Fibroblast of skin of left quadriceps (primary cell): ENCODE measurements at regions not wholly inside any gene's neighbourhood (a gene's known extent, or its start where the extent isn't known, plus 50 kb on each side); places are given as distances from the start of the nearest gene placed in this dataset.
"Not testable (repeated sequence)": the region's sequence is repeated elsewhere in the genome, so short reads cannot be mapped to it uniquely, and the experiment has no call there.

Source experiments
- DNase-seq, 2 experiments: peaks; one replicate each; pipeline ENCODE4 v3.0.0-alpha.2; 2013; ENCODE audit warnings: low read depth in 2 of 2

DNA sequence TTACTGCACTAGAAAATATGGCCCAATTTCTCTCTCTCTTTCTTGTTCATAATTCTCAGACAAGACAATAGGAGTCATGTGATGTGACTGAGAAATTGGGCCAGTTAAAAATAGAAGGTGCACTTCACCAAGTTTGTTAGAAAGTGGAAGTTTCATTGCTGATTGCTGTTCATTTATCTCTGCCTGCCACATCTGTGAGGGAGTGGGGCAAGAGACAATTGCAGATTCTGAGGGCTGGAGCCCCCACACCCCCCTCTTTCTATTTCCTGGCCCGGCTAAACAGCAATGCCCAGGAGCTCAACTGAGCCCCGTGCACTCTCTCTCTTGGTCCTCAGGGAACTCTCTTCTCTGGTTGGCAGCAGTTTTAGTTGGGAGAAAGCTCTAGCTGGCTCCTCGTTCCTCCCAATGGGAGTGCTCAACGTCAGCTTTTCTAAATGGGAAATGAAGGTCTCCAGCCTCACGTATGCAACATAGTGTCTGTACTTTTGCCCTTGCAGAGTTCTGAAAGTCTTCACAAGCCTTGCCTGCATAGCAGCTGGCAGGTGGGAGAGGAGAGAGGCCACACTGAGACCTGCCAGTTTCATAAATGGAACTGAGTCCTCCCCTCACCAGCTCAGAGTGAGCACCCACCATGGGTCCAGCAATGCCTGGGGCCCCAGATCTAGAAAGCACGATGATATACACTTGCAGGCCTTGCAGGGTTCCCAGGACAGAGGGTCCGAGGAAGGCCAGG, 115.7 kb downstream of the MYCN start:
- no peak for DNase-seq

DNA sequence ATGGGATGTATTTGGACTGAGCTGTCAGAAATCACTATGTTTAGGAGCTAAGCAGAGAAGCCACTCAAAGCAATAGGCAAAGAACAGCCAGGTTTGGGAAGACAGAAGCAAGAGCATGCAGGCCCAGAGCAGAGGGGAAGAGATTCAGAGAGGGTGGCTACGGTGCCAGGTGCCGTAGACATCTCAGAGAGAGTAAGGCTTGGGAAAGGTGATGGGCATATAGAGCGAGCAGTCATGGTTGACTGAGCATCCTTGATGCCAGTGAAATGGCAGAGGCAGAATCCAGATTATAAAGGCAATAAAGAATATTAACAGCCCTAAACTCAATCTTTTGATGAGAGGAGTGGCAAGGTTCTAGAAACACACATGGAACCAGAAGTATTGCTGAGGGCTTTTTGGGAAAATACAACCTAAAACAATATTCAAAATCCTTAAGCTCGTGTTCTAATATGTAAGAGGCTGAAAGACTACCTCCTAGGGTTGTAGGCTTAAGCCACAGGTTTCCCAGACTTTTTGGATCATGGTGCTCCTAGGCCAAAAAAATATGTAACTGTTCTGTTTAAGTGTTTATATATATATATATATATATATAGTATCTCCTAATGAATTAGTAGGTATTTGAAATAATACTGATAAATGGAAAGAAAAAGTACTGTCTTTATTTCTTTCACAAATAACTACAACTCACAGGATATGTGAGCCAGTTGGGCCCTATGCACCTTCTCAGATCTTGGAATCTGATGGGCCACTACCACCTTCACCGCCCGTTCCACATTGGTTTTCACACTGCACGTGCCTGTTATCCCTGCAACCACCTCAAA, 113.3 kb downstream of the MYCN start:
- DNase-seq, result no peak

DNA sequence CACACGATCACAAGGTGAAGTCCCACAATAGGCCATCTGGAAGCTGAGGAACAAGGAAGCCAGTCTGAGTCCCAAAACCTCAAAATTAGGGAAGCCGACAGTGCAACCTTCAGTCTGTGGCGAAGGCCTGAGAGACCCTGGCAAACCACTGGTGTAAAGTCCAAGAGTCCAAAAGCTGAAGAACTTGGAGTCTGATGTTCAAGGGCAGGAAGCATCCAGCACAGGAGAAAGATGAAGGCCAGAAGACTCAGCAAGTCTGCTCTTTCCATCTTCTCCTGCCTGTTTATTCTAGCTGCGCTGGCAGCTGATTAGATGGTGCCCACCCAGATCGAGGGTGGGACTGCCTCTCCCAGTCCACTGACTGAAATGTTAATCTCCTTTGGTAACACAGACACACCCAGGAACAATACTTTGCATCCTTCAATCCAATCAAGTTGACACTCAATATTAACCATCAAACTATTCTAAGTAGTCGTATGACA, 112.3 kb downstream of the MYCN start:
- DNase-seq, result not testable (repeated sequence)

DNA sequence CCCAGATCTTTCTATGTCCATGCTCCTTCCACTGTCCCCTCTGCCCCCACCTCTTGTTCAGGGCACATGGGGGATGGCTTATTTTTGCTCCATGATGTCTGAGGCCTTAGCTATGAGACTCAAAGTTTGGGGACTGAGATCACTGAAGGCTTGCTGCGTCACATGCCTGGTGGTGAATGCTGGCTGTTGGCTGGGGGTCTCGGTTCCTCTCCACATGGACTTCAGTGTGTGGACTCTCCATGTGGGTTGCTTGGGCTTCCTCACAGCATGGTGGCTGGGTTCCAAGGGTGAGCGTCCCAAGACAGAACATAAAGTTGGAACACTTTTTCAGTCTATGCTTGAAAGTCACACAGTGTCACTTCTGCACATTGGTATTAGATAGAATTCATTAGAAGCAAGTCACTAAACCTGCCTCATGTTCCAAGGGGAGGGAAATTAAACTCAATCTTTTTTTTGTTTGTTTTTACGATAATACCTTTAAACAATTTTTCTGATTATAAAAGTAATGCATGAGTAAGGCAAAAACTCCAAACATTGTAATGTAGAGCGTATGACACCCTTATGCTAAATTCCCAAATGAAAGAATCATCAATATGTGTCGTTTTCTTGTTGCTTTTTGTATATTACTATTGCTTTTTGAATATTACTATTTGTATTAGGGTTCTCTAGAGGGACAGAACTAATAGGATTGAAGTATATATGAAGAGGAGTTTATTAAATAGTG, 111.7 kb downstream of the MYCN start:
- no peak for DNase-seq

DNA sequence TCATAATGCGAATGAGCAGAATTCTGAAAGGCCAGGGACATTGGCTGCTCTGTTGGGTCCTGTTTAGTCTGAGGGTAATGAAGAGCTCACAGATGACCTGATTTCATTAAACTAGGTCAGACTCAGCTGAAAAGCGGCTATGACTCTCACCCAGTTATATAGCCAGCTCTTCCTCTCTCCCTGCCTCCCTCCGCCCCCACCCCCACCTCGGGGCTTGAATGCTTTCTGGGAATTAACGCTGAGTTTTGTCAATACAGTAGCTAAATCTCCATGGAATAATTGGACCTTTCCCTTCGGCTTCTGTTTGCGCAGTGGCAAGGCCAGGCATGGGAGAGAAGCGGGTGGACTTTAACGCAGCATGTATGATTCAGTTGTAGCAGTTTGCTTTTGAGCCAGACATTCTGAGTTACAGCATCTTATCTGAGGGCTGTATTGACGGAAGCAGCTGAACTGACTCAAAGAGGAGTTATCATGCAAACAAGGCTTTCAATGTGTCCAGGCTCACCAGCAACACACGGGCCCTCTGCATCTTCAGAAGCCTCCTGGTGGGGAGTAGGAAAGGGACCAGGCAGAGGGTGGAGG, 110.6 kb downstream of the MYCN start:
- no peak for DNase-seq

DNA sequence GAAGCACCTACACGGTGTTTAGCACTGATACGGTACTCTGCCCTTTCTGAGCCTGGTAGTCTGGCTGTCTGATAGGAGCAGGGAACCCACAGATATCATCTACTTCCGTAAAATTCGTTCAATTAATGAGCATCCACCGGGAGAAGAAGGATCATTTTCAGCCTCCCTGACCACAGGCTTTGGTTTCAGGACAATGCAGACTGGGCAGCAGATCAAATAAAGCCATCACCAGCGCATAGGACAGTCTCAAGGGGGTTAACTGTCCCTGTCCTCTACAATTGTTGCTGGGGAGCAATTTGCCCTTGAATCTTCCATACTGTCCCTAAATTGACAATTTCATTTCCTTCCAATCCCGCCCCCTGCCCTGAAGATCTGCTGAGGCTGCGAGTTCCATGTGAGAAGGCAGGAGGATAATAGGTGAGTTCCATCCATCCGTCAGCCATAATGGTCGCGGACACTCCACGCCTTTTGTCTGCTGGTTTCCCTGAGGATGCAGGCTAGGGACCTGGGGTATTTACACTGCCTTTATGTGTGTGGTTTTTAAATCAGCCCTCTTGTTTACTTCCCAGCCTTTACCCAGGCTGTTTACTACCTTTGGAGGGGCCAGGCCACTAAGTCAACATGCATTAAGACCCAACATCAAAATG, 110.0 kb downstream of the MYCN start:
- DNase-seq, result no peak

DNA sequence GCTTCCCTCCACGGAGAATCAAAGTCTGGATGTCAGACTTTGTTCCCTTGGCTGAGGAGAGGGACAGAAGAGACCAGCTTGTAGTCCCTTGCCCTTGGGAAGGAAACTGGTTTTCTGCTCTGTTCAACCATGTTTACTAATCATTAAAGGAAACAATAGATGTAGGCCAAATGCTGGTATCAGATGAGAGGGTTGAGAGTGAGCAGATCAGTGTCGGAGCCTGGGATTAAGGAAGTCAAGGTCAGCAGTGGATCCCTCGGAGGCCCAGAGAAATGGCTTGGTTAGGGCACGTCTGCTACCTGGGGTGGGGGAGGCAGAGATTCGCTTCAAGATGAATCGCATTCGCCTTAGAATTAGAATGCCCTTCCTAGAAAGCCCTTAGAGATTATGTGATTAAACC, 109.1 kb downstream of the MYCN start:
- DNase-seq, result no peak

DNA sequence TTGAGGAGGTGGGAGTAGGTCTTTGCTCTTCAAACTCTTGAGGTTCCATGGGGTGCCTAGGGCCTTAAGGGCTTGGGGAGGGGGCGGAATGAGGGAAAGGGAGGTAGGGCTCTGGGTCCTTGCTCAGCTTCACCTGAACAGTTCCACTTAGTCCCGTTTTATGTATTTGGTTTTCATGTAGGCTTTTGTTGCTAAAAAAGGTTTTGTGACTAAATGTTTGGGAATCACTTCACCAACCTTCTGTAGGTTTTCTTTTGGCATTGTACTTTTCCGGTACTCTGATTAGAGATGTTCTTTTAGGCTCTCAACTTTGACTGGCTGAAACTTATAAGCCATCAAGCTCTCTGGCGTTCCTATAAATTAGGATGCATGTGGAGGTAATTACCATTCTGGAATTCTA, 108.1 kb downstream of the MYCN start:
- DNase-seq, result no peak

DNA sequence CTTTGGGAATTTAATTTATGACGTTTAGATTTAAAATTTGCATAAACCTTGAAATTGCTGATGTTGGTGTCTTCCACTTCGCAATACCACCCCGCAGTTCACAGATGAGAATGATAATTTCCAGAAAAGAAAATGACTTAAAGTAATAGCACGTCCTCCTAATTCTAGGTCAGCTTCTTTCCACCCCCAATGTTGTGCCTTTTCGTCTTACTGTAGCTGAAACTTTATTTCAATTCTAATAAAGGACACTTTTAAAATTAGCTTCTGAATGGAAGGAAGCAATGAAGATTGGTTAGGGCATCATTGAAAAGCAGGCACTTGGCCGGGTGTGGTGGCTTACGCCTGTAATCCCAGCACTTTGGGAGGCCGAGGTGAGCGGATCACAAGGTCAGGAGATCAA, 107.4 kb downstream of the MYCN start:
- no peak for DNase-seq

DNA sequence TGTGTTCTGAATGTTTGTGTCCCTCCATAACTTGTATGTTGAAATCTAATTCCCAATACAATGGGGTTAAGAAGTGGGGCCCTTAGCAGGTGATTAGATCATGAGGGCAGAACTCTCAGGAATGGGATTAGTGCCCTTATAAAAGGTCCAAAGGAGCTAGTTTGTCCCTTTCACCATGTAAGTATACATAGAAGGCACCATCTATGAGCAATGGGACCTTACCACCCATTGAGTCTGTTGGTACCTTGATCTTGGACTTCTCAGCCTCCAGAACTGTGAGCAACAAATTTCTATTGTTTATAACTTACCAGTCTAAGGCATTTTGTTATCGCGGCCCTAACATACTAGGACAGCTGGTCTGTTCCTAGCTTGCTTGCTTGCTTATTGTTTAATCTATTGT, 106.3 kb downstream of the MYCN start:
- no peak for DNase-seq

DNA sequence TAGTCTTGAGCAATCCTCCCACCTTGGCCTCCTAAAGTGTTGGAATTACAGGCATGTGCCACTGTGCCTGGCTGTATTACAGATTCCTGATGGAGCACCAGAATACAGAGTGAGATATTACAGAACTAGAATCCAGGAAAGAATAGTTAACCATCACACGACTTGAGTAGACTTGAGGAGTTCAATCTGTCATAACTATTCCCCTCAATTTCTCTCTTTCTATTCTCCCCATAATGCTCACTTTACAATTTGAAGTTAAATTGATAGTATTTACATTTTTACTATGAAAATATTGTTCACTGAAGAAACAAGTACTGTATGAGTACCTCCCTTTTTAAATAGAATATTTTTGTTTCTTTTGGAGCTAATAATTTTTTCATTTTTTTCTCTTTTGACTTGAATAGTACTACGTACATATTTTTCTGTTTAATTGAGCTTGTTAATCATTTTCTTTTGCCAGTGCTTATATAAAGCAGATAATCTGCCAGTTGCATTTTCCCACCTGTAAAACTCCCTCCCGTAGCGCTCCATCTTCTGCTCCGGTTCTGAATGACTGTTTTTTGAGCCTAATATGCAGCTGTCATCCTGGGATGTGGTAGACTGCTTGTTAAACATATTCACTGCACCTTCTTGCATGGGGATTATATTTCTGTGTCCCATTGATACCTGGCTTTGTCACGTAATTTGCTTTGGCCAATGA, 105.5 kb downstream of the MYCN start:
- no peak for DNase-seq

DNA sequence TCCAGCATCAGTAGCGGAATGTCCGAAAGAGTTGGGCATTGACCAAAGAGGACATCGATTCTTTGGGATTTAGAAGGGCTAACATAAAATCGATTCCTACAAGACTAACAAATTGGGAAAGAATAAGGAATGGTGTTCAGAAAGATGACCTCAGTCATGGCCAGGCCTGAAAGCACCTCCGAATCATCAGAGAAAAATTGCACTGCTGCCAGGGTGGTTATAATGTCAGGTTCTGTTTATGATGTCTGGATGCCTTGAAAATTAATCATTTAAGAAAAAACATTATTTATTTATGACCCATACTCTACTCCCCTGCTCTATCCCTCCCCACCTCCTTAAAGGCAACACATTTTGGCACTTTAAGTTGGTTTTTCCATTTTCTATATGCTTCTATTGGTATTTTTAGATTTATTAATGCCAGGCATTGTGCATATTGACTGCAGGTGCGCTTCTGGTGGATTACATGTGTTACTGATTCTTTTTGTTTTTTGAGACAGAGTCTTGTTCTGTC, 104.7 kb downstream of the MYCN start:
- no peak for DNase-seq

DNA sequence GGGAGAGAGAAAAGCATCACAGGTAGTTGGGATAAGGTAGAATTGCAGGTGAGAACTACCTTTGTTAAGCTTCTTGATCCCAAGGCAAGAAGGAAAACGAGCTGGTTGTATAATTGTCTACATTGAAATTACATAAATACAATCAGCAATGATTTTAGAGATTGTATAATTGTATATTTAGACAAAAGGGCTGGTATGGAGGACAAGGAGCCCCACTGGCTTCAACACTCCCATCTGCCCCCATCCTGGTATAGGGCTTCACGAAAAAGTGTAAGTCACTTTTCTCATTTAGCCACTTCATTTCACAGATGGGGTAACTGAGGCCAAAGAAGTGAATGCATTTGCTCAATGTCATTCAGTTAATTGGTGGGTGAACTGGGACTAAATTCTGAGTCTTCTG, 103.3 kb downstream of the MYCN start:
- no peak for DNase-seq

DNA sequence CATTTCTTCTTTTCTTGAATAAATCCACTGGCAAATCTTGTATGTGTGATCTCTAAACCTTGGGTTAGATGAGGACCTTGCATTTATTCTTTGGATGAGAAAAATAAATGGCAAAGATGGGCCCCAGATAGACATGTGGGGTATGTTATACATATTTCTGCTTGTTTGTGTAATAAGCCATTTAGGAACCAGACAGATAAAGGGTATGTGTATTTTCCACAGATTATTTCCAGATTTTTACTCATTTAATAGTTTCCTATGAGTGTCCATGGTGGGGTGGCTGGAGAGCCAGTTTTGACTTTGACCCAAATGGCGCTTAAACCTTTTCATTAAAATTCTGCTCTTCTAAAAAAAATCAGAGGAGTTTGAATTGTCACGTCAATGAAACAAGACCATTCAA, 102.8 kb downstream of the MYCN start:
- no peak for DNase-seq

DNA sequence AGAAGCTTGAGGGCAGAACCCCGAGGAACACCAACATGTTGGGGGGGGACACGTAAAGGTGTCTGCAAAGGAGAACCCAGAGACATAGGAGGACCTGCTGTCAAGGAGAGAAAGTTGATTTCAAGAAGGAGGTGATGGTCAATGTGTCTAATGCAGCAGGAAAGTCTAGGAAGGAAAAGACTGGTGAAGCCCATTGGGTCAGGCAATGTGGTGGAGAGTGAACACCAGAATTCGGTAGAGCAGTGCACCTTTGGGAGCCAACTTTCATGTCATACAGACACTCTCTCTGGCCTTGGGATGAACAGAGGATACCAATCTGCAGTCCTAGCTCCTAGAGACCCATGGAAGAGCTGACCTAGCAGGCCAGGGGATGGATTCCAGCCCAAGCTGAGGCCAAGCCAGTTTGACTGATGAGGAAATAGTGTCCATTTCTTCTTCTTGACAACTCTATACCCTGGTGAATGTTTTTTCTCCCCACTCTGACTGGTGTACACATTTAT, 101.9 kb downstream of the MYCN start:
- DNase-seq, result no peak

DNA sequence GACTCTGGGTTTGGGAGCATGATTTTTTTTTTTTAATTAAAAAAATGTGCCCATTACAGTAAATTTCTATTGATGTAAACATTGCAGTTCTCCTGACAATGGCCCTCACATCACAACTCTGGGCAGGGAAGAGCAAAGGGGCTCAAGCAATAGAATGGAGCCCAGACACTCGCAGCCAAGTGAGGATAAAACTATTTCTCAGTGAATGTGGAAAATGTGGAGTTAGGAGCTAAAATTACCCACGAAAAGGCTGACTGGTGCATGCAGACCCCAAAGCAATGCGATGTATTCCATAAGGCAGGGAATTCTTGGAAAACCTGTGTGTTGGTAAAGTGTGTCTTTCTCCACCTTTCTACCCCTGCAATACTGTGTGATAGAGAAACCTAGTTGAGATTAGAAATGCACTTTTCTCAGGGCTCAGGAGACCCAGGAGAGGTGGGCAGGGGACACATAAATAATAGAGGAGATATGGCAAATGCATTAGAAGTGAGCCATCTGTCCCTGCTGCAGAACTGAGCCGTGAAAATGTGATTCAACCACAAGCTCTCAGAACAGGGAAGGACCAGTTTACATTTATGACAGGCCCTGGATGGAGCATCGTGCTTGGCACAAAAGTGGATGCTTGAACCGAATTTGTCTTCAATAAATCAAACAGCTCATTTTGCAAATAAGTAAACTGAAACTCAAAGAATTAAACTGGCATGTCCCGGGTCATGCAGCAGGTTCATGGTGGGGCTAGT, 100.1 kb downstream of the MYCN start:
- no peak for DNase-seq

DNA sequence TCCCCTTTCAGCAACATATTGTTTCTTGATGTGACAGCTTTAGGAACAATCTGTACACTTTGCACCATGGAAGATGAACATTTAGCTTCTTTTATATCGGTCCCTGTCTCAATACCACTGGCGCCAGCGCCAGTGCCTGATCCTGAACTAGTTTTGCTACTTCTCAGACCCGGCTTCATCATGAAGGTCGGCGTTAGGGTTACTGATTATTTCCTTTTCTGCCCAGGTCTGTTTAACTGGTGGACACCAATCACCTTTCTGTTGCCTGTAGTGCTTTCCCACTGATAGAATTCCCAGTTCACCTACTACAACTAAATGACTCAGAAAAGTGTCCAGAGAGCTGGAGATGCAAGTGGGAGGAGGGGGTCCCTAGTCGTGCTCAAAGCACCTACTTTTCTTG, 99.5 kb downstream of the MYCN start:
- DNase-seq, result no peak

DNA sequence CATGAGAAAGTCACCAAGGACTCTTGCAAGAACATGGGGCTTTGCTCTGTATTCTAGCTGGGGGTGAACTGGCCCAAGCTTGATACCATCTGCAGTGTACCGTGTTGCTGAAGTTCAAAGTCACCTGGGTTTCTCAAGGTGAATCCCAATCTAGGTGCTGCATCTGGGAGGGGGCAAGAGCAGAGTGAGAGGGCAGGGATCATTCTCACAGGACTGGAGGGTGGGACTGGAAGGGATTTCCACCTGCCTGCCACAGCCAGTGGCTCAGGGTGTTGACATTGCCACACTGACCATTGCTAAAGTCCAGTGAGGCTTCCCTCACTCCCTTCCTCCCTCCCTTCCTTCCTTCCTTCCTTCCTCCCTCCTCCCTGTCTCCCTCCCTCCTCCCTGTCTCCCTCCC, 98.7 kb downstream of the MYCN start:
- no peak for DNase-seq

DNA sequence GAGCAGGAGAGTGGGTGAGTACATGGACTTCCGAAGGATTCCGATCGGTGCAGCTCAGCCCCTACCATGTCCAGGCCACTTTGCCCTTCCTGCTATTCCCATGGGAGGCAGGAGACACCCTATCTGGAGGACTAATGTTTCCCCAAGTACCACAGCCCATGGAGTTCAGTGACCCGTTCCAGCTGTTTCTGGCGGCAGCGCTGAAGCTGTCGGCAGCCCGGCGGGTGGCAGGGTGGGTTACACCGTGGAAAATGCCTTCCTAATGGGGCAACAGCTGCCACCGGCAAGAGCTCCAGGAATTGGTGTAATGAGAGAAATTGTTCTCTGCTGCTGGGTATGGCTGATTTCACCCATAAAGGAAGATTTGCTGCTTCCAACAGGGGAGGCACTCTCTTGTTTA, 98.3 kb downstream of the MYCN start:
- DNase-seq, result no peak
